Gastroesophageal sphincter (tissue), 4 donors: ENCODE measurements at regions not wholly inside any gene's neighbourhood (a gene's known extent, or its start where the extent isn't known, plus 50 kb on each side); places are given as distances from the start of the nearest gene placed in this dataset.

ENCODE experiments used
- ATAC-seq: fragments of 150-250 bp; one replicate; pipeline ENCODE4 v1.9.1; 2016; ENCODE audit warnings: mild to moderate bottlenecking, moderate library complexity
- H3K27ac ChIP-seq, 4 donors: fragments of 200-600 bp; sonication (generic) in 3 of 4; 1 replicate in 3 of 4; 2 replicates in 1 of 4; pipeline ENCODE4 v1.5.1; 2016 to 2019
- H3K27me3 ChIP-seq: fragments of 200-600 bp; sonication (generic); one replicate; pipeline ENCODE4 v1.5.1; 2019
- H3K36me3 ChIP-seq, 2 donors: fragments of 200-600 bp; sonication (generic); one replicate each; pipeline ENCODE4 v1.5.1; 2019; ENCODE audit warnings: control low read depth in 1 of 2
- H3K4me1 ChIP-seq, 3 donors: fragments of 200-600 bp; sonication (generic); 1 replicate in 2 of 3; 2 replicates in 1 of 3; pipeline ENCODE4 v1.5.1; 2016 to 2019; ENCODE audit warnings: control low read depth in 2 of 3
- H3K4me3 ChIP-seq, 2 donors: fragments of 200-600 bp; sonication (generic); one replicate each; pipeline ENCODE4 v1.5.1; 2019; ENCODE audit warnings: mild to moderate bottlenecking in 1 of 2, moderate library complexity in 1 of 2
- H3K9me3 ChIP-seq, 3 donors: fragments of 200-600 bp; sonication (generic); one replicate each; pipeline ENCODE4 v1.5.1; 2017 to 2019; ENCODE audit warnings: control low read depth in 2 of 3
- CTCF ChIP-seq, 4 experiments: fragments of 200-600 bp in 2 of 4; fragments of 450-650 bp in 2 of 4; sonication (generic) in 1 of 4; IDR thresholded peaks; one replicate each; pipeline ENCODE4 v1.5.1; 2017 to 2019; ENCODE audit warnings: antibody characterized with exemption in 4 of 4, mild to moderate bottlenecking in 2 of 4, moderate library complexity in 2 of 4
- EP300 ChIP-seq: sonication (generic); formaldehyde crosslinking; IDR thresholded peaks from one replicate; pipeline ENCODE4 v1.6.1; 2017; ENCODE audit warnings: antibody characterized with exemption, mild to moderate bottlenecking
- POLR2A ChIP-seq, 2 donors: fragments of 450-650 bp; IDR thresholded peaks; one replicate each; pipeline ENCODE4 v1.6.1; 2017; ENCODE audit warnings: antibody characterized with exemption in 2 of 2, mild to moderate bottlenecking in 2 of 2, moderate library complexity in 1 of 2
- POLR2AphosphoS5 ChIP-seq: sonication (generic); formaldehyde crosslinking; IDR thresholded peaks from one replicate; pipeline ENCODE4 v1.6.1; 2017; ENCODE audit warnings: antibody characterized with exemption
- WGBS, 2 donors: methylation state at CpG; one replicate each; pipeline ENCODE4 v1.1.5; 2018; ENCODE audit warnings: low coverage in 1 of 2; 5-methylcytosine and 5-hydroxymethylcytosine counted together

GRCh38 chr10:125379592-125379991 lies 219.2 kb upstream of the CTBP2 start:
- TF ChIP-seq EP300 = no peak
- TF ChIP-seq POLR2A (IDR thresholded peaks at IDR 0.05) = no peak
- no peak for TF ChIP-seq CTCF (IDR thresholded peaks at IDR 0.05)
- TF ChIP-seq POLR2AphosphoS5 = no peak
- WGBS, 2 donors = 64% methylated on average over 3 of the region's 4 CpGs
- no peak for ATAC-seq

DNA sequence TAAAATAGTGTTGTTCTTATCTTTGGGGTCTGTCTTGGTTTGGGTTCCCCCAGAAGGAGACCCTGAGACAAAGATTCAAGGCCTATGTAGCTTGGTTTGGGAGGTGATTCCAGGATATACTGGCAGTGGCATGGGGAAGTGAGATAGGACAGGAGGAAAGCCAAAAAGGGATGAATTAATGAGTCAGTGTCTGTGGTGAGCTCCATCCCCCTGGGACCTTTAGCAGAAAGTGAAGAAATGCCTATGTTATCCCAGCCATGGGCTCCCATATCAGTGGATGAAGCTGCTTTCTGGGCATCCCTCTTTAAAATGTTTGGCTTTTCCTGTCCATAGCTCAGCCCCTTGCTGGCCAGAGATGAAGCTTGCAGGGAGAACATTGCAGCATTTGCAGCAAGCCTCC lies 217.0 kb upstream of the CTBP2 start:
- Histone ChIP-seq H3K4me3 (no peak overlapping the region), H3K4me1 (no peaks in the 10 kb centered on the region)

More at GRCh38 chr10:125379592-125379991, 219.2 kb upstream of the CTBP2 start:
- H3K4me1 ChIP-seq = no peaks in the 10 kb centered on the region
- no peaks in the 10 kb centered on the region for H3K36me3 ChIP-seq
- H3K4me3 ChIP-seq = no peak overlapping the region
- no peak overlapping the region for H3K27ac ChIP-seq
- peaks cover 1% of the 10 kb centered on the region for H3K27me3 ChIP-seq
- peaks cover 0 to 27% (median 0%) of the 10 kb centered on the region in 3 donors for H3K9me3 ChIP-seq

DNA sequence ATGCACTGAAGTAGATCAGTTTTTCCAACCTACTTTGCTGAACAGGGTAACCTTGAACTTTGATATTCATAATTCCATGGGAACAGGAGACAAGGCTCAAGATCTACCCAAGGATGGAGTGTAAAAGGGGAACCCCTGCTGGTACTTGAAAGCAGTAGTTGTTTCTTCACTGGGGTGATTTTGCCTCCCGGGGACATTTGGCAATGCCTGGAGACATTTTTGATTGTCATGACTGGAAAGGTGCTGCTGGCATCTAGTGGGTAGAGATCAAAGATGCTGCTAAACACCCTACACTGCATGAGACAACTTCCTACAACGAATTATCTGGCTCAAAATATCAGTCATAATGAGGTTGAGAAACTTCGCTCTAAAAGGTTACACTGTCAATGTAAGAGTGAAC lies 214.8 kb upstream of the CTBP2 start:
- Histone ChIP-seq H3K27me3 (peaks cover 8% of the 10 kb centered on the region), H3K27ac (no peak overlapping the region), H3K4me3 (no peak overlapping the region), H3K9me3 (peaks cover 0 to 15% (median 0%) of the 10 kb centered on the region in 3 donors), H3K36me3 (no peaks in the 10 kb centered on the region), H3K4me1 (no peaks in the 10 kb centered on the region)
- WGBS, 2 donors = 52 to 57% methylated on average over 3 of the region's 3 CpGs
- TF ChIP-seq EP300 (no peak), POLR2AphosphoS5 (no peak), POLR2A (IDR thresholded peaks at IDR 0.05) (no peak), CTCF (IDR thresholded peaks at IDR 0.05) (no peak)
- ATAC-seq = no peak

More for the DNA sequence above, 217.0 kb upstream of the CTBP2 start:
- ATAC-seq = no peak
- Histone ChIP-seq H3K27me3 (no peaks in the 10 kb centered on the region), H3K9me3 (peaks cover 0 to 22% (median 0%) of the 10 kb centered on the region in 3 donors), H3K36me3 (no peaks in the 10 kb centered on the region), H3K27ac (no peak overlapping the region)
- TF ChIP-seq POLR2A (IDR thresholded peaks at IDR 0.05) (no peak), POLR2AphosphoS5 (no peak), CTCF (IDR thresholded peaks at IDR 0.05) (no peak), EP300 (no peak)

DNA sequence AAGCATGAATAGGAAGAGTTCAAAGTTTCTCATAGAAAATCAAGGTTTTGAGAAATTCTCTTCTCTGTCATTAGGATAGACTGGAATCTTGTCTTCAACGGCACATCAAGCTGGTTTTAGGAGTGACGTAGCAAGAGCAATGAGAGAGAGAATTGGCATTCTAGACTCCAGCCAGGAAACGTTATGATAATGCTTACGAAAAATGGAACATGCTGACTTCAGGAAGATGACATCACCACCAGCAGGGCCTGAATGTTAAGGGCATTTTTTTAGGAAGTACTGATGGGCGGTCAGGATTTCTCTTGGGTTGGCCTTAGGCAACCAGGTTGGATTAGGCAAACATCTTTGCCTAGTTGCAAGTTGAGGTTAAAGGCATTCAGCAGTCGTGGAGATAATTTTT lies 213.2 kb upstream of the CTBP2 start:
- 48 to 68% methylated on average over 4 to 6 of the region's 6 CpGs for WGBS, 2 donors
- H3K4me3 ChIP-seq = no peak overlapping the region
- no peak for TF ChIP-seq EP300
- TF ChIP-seq CTCF (IDR thresholded peaks at IDR 0.05) = no peak
- no peak for TF ChIP-seq POLR2A (IDR thresholded peaks at IDR 0.05)
- TF ChIP-seq POLR2AphosphoS5 = no peak
- H3K9me3 ChIP-seq = no peaks in the 10 kb centered on the region
- ATAC-seq = no peak
- no peaks in the 10 kb centered on the region for H3K36me3 ChIP-seq
- H3K27ac ChIP-seq = no peak overlapping the region
- peaks cover 11% of the 10 kb centered on the region for H3K27me3 ChIP-seq
- H3K4me1 ChIP-seq = no peaks in the 10 kb centered on the region

DNA sequence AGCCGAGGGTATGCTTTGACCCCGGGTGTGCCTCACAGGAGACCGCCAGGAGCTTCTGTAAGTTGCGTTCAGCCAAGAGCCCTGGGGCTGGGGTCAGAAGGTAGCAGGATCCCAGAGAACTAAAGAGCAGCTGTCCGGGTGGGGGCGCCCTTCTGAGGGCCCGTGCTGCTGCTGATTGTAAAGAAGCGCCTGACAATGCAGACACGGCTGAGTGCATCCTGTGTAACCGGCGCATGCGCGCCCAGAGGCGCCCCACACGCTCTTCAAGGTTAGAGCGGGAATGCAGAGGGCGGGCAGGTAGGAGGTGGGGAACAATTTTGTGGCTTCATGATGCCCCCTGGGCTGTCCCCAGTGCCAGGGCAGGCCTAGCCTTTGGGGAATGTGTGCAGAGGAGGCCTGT lies 210.2 kb upstream of the CTBP2 start:
- no peaks in the 10 kb centered on the region for H3K4me1 ChIP-seq
- no peak for TF ChIP-seq CTCF (IDR thresholded peaks at IDR 0.05)
- peaks cover 11% of the 10 kb centered on the region for H3K27me3 ChIP-seq
- no peaks in the 10 kb centered on the region for H3K36me3 ChIP-seq
- peaks cover 0 to 4% (median 0%) of the 10 kb centered on the region in 3 donors for H3K9me3 ChIP-seq
- ATAC-seq = no peak
- WGBS, 2 donors = 17% methylated on average over 1 of the region's 17 CpGs; no CpG with 5 or more reads in 1 of the 2 donors
- no peak overlapping the region for H3K4me3 ChIP-seq
- no peak overlapping the region for H3K27ac ChIP-seq
